GM12878 (cell line): ENCODE measurements at regions not wholly inside any gene's neighbourhood (a gene's known extent, or its start where the extent isn't known, plus 50 kb on each side); places are given as distances from the start of the nearest gene placed in this dataset.

Experiments used
- E2F4 ChIP-seq: IDR thresholded peaks from 2 replicates; pipeline ENCODE4 v1.6.1; 2012; ENCODE audit warnings: low read depth, low read length, improper control_type of control experiment
- ELK1 ChIP-seq: IDR thresholded peaks from 2 replicates; pipeline ENCODE4 v1.6.1; 2012; ENCODE audit warnings: low read depth, low read length, improper control_type of control experiment
- EP300 ChIP-seq, 2 experiments: fragments of 150-350 bp in 1 of 2; IDR thresholded peaks; 2 replicates each; pipeline ENCODE4 v1.6.1; 2011 to 2012; ENCODE audit warnings: low read depth in 2 of 2, low read length in 2 of 2, borderline replicate concordance in 1 of 2, improper control_type of control experiment in 1 of 2, inconsistent platforms in 1 of 2; ENCODE audit not compliant: control insufficient read depth in 1 of 2
- MXI1 ChIP-seq: fragments of 150-350 bp; IDR thresholded peaks from 2 replicates; pipeline ENCODE4 v1.6.1; 2011; ENCODE audit warnings: low read depth, mild to moderate bottlenecking, inconsistent platforms, low read length, improper control_type of control experiment
- POLR2A ChIP-seq: IDR thresholded peaks from 2 replicates; pipeline ENCODE4 v1.6.1; 2011; ENCODE audit warnings: low read depth, mild to moderate bottlenecking, low read length
- RAD21 ChIP-seq: IDR thresholded peaks from 2 replicates; pipeline ENCODE4 v1.6.1; 2011; ENCODE audit warnings: mild to moderate bottlenecking, low read depth, low read length, moderate library complexity; ENCODE audit not compliant: insufficient read depth
- RCOR1 ChIP-seq: conservative IDR thresholded peaks from 2 replicates; pipeline ENCODE4 v1.6.1; 2012; ENCODE audit warnings: low read depth, low read length, improper control_type of control experiment
- RFX5 ChIP-seq: IDR thresholded peaks from 2 replicates; pipeline ENCODE4 v1.6.1; 2011; ENCODE audit warnings: low read depth, low read length, improper control_type of control experiment
- SIN3A ChIP-seq: IDR thresholded peaks from 2 replicates; pipeline ENCODE4 v1.6.1; 2012; ENCODE audit warnings: low read depth, low read length, improper control_type of control experiment
- SMAD5 ChIP-seq: IDR thresholded peaks from 2 replicates; pipeline ENCODE4 v1.6.1; 2016; ENCODE audit warnings: antibody characterized with exemption, low read depth
- STAT3 ChIP-seq: IDR thresholded peaks from 2 replicates; pipeline ENCODE4 v1.6.1; 2011; ENCODE audit warnings: low read depth, low read length, improper control_type of control experiment
- TF ChIP-seq, protein P1 (sequence below), 3 experiments: IDR thresholded peaks in 2 of 3; conservative IDR thresholded peaks in 1 of 3; 2 replicates each; pipeline ENCODE4 v1.5.1; 2011; ENCODE audit warnings: low read depth in 3 of 3, low read length in 3 of 3, mild to moderate bottlenecking in 3 of 3, control low read depth in 2 of 3, moderate library complexity in 2 of 3, inconsistent platforms in 1 of 3, mixed read lengths in 1 of 3; ENCODE audit not compliant: control insufficient read depth in 2 of 3, insufficient read depth in 1 of 3; ENCODE audit errors: extremely low read depth in 1 of 3
- TF ChIP-seq, protein P2 (sequence below): fragments of 450-650 bp; IDR thresholded peaks from 2 replicates; pipeline ENCODE4 v1.6.1; 2016; ENCODE audit warnings: mild to moderate bottlenecking

DNA sequence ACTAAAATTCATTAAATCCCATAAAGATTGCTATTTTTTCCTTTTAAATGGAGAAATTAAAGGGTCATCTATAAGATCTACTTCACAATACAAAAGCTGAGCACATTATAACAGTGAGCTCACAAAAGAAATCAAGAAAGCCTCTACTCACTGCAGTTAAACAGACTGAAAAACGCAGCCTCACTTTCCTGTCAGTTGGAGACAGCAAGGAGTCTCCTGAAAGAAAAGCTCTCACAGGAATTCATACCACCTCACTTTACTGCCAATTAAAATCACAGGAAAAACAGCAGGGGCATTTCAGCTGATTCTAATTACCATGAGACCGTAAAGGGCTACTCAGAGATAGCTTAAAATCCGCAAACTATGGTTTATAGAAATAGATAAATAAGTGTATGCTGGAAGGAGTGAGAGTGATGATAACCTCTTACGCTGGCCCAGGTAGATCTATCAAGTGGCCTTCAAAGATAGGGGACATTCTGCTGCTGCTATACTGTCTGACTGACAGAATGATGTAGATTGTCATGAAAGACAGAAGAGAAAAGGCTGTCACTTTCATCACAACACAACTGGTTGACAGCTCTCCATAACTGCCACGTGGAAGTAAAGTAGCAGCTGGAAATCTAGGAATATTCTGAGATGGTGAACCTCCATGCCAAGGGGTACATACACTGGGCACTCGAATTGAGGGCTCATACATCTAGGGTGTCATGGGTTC lies 1333.7 kb upstream of the DIAPH2 start:
- TF ChIP-seq EP300 (IDR thresholded peaks at IDR 0.05; ENCODE audit: borderline replicate concordance in 1 of 2, control insufficient read depth in 1 of 2, low read depth in 2 of 2, low read length in 2 of 2), result no peak
- TF ChIP-seq STAT3, result no peak
- TF ChIP-seq, protein P1, sequence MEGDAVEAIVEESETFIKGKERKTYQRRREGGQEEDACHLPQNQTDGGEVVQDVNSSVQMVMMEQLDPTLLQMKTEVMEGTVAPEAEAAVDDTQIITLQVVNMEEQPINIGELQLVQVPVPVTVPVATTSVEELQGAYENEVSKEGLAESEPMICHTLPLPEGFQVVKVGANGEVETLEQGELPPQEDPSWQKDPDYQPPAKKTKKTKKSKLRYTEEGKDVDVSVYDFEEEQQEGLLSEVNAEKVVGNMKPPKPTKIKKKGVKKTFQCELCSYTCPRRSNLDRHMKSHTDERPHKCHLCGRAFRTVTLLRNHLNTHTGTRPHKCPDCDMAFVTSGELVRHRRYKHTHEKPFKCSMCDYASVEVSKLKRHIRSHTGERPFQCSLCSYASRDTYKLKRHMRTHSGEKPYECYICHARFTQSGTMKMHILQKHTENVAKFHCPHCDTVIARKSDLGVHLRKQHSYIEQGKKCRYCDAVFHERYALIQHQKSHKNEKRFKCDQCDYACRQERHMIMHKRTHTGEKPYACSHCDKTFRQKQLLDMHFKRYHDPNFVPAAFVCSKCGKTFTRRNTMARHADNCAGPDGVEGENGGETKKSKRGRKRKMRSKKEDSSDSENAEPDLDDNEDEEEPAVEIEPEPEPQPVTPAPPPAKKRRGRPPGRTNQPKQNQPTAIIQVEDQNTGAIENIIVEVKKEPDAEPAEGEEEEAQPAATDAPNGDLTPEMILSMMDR (IDR thresholded peaks at IDR 0.05 in 2 of 3, conservative IDR thresholded peaks at IDR 0.05 in 1 of 3; ENCODE audit: control insufficient read depth in 2 of 3, extremely low read depth in 1 of 3, insufficient read depth in 1 of 3, low read depth in 3 of 3, low read length in 3 of 3), result no peak
- no peak for TF ChIP-seq SIN3A
- TF ChIP-seq RFX5, result no peak
- TF ChIP-seq, protein P2, sequence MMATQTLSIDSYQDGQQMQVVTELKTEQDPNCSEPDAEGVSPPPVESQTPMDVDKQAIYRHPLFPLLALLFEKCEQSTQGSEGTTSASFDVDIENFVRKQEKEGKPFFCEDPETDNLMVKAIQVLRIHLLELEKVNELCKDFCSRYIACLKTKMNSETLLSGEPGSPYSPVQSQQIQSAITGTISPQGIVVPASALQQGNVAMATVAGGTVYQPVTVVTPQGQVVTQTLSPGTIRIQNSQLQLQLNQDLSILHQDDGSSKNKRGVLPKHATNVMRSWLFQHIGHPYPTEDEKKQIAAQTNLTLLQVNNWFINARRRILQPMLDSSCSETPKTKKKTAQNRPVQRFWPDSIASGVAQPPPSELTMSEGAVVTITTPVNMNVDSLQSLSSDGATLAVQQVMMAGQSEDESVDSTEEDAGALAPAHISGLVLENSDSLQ, result no peak
- TF ChIP-seq RAD21, result no peak
- no peak for TF ChIP-seq RCOR1
- no peak for TF ChIP-seq E2F4
- no peak for TF ChIP-seq POLR2A
- no peak for TF ChIP-seq ELK1
- TF ChIP-seq MXI1, result no peak
- no peak for TF ChIP-seq SMAD5
